ENCODE measurements at regions not wholly inside any gene's neighbourhood (a gene's known extent, or its start where the extent isn't known, plus 50 kb on each side); places are given as distances from the start of the nearest gene placed in this dataset.

- dilution Hi-C loops (cut with MboI; ENCODE audit: extremely low pct_ligation_motif_present, low sequenced_read_pairs) (no loop called here), intact Hi-C loops (cut with micrococcal nuclease) (no loop called here)
- no peaks in the 10 kb centered on the region for H3K27me3 ChIP-seq (ENCODE audit: control insufficient read depth in 2 of 2, insufficient read depth in 2 of 2, low read length in 2 of 2)
- CTCF ChIA-PET = no interaction called here
- no peak overlapping the region for H3K4me3 ChIP-seq (replicated peaks in 1 of 3; ENCODE audit: insufficient read depth in 1 of 3, low read depth in 1 of 3, low read length in 3 of 3)
- no peaks in the 10 kb centered on the region for H3K36me3 ChIP-seq (ENCODE audit: control insufficient read depth in 2 of 2, extremely low read depth in 1 of 2, insufficient read depth in 2 of 2, low read length in 2 of 2)
- H3K4me2 ChIP-seq (ENCODE audit: insufficient read depth, low read length) = no peak overlapping the region
- H3K9me3 ChIP-seq (replicated peaks; ENCODE audit: control insufficient read depth, insufficient read depth, low read length) = no peaks in the 10 kb centered on the region
- DNase-seq (ENCODE audit: low read depth, low spot score) (no peak), FAIRE-seq (no peak)
- H3K9ac ChIP-seq (replicated peaks; ENCODE audit: extremely low read depth, insufficient read depth, low read length) = no peak overlapping the region
- no peaks in the 10 kb centered on the region for H3K4me1 ChIP-seq (ENCODE audit: control insufficient read depth, extremely low read depth, insufficient read depth, low read length)
- BruUV-seq (replicated peaks) = no TSS peak
- H3K27ac ChIP-seq (ENCODE audit: insufficient read depth, low read depth, low read length) = no peak overlapping the region
- no peaks in the 10 kb centered on the region for H4K20me1 ChIP-seq (replicated peaks; ENCODE audit: control insufficient read depth, extremely low read depth, insufficient read depth, low read length)
- H3K79me2 ChIP-seq (ENCODE audit: control insufficient read depth, insufficient read depth, low read length) = no peaks in the 10 kb centered on the region
- no peak for TF ChIP-seq MAX (IDR thresholded peaks at IDR 0.05; ENCODE audit: insufficient read depth, insufficient read length)
- TF ChIP-seq CTCF (IDR thresholded peaks at IDR 0.05; ENCODE audit: extremely low read depth in 1 of 2, insufficient read depth in 1 of 2, low read depth in 1 of 2, low read length in 2 of 2) = no peak
- TF ChIP-seq MYC (IDR thresholded peaks at IDR 0.05; ENCODE audit: low read depth, low read length) = no peak
- TF ChIP-seq POLR2AphosphoS5 (IDR thresholded peaks at IDR 0.05; ENCODE audit: insufficient read depth, low read depth, low read length) = no peak
- no peak for TF ChIP-seq JUN (IDR thresholded peaks at IDR 0.05; ENCODE audit: borderline replicate concordance, insufficient read depth, insufficient read length, low read depth)
- no peak for TF ChIP-seq POLR2A (IDR thresholded peaks at IDR 0.05; ENCODE audit: low read depth, low read length)
- TF ChIP-seq EZH2 (IDR thresholded peaks at IDR 0.05; ENCODE audit: borderline replicate concordance, low read depth, low read length, severe bottlenecking) = no peak
- no peak for TF ChIP-seq GATA2 (IDR thresholded peaks at IDR 0.05; ENCODE audit: insufficient read depth, insufficient read length, low read depth, low read length)
- no peak for TF ChIP-seq FOS (IDR thresholded peaks at IDR 0.05; ENCODE audit: borderline replicate concordance, insufficient read depth, low read length)
- no peaks in the 10 kb centered on the region for H3K9me1 ChIP-seq (replicated peaks; ENCODE audit: control insufficient read depth, extremely low read depth, insufficient read depth, low read length)
- POLR2A ChIA-PET = no interaction called here
- no peak overlapping the region for H2AFZ ChIP-seq (ENCODE audit: low read depth, low read length)
These were observed 137.6 kb downstream of the OTOR start for GRCh38 chr20:16885746-16886145.
